ENCODE measurements at regions not wholly inside any gene's neighbourhood (a gene's known extent, or its start where the extent isn't known, plus 50 kb on each side); places are given as distances from the start of the nearest gene placed in this dataset.

DNA sequence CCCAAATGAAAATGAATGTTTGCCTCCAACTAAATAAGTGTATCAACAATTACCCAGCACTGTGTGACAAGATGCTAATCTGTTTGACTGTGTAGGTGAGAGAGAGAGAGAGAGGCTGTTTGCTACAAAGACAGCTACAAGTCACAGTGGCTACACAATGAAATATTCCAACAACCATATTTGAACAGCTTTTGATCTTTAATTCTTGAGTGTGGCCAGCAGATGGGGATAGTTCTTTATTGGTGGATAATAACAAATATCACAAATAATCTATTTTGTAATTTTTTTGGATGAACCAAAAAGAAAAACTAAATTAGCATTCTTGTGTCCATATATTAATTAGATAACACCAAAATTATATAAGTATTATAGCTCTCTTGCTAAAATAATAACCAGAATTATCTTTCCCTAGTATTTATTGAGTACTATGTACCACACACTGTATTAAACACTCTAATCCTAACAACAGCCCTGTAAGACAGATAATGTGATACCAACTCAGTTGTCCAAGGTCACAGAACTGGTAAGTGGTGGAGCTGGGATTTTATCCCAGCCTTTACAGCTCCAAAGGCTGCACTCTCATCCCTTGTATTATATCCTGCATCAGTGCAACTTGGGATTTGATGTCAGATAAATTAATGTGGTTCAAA lies 61.9 kb upstream of the C3orf80 start:
- TF ChIP-seq, protein P1, sequence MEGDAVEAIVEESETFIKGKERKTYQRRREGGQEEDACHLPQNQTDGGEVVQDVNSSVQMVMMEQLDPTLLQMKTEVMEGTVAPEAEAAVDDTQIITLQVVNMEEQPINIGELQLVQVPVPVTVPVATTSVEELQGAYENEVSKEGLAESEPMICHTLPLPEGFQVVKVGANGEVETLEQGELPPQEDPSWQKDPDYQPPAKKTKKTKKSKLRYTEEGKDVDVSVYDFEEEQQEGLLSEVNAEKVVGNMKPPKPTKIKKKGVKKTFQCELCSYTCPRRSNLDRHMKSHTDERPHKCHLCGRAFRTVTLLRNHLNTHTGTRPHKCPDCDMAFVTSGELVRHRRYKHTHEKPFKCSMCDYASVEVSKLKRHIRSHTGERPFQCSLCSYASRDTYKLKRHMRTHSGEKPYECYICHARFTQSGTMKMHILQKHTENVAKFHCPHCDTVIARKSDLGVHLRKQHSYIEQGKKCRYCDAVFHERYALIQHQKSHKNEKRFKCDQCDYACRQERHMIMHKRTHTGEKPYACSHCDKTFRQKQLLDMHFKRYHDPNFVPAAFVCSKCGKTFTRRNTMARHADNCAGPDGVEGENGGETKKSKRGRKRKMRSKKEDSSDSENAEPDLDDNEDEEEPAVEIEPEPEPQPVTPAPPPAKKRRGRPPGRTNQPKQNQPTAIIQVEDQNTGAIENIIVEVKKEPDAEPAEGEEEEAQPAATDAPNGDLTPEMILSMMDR (conservative IDR thresholded peaks at IDR 0.05): peak; percentile 77
- H3K27ac ChIP-seq: no peak overlapping the region

DNA sequence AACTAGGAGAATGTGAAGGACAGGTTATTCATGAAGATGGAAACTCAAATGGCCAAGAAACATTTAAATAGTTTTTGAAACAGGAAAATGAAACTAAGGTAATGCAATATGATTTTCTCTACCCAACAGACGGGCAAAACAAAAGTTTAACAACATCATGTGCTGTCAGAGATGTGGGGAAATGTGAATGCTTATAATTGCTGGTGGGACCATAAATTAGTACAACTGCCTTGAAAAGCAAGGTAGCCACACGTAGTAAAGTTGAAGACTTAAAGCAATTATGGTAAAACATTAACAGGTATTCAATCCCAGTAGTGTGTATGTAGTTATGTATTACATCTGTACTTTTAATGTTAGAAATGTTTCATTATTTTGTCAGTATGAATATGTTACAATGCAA lies 57.0 kb upstream of the C3orf80 start:
- TF ChIP-seq, protein P1 (conservative IDR thresholded peaks at IDR 0.05): no peak
- H3K27ac ChIP-seq: no peak overlapping the region

GRCh38 chr3:160169139-160169976 lies 55.9 kb upstream of the C3orf80 start:
- H3K27ac ChIP-seq: no peak overlapping the region
- TF ChIP-seq, protein P1 (conservative IDR thresholded peaks at IDR 0.05): no peak

DNA sequence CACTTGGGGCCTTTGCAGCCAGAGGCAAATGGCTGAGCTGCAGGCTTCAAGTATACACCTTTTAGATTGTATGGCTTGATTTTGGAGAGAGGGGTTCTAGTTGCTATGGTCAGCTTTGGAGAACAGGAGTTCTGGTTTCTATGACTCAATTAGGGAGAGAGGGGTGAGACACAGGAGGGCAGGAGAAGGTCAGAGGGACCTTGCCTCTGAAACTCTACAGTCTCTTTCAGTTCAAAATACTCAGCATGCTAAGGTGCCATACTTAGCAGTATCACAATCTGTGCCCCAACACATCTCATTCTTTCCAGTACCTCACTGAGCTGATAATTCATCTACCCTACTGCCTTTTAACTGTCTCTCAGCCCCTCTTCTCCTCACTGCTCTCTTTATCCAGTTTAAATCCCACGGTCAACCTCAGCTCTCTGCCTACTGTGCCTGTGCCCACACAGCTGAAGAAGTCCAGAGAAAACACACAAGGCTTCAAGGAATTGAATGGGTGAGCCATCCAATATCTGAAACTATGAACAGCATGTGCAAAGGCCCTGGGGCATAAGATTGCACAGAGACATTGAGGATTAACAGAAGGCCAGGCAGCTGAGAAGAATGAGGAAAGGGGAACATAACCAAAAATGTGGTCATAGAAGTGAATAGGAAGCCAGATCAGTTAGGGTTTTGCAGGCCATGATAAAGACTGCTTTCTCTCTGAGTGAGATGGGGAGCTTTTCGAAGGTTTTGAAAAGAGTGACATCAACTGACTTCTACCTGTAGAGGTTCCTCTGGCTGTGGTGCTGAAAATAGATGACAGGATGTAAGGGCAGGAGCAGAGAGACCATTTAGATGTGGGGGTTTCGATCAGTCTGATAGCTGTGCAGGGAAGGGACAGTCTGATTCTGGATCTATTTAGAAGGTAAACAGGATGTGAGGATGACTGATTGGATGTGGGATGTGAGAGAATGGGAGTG lies 54.5 kb upstream of the C3orf80 start:
- no peak overlapping the region for H3K27ac ChIP-seq
- TF ChIP-seq, protein P1 (conservative IDR thresholded peaks at IDR 0.05): no peak

DNA sequence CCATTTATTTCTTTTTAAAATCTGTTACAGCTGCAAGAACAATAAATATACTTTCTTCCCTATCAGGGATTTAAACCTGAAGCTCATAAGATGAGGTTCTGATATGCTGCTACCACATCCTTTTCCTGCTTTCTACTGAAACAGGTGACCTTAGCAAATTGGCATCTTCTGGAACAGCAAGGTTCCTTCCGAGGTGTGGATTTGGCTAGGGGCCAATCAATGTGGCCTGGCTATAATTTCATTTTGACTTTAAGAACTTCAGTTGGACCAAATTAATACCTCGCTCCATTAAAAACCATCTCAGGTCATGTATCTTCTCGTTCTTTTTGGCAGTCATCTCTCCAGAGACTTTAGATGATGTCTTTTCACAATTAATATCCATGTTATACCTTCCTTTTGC lies 53.4 kb upstream of the C3orf80 start:
- TF ChIP-seq, protein P1 (conservative IDR thresholded peaks at IDR 0.05): no peak
- H3K27ac ChIP-seq: no peak overlapping the region

GRCh38 chr3:160174621-160175020 lies 50.6 kb upstream of the C3orf80 start:
- TF ChIP-seq, protein P1 (conservative IDR thresholded peaks at IDR 0.05): no peak
- no peak overlapping the region for H3K27ac ChIP-seq
